D721Med (cell line): ENCODE measurements at regions not wholly inside any gene's neighbourhood (a gene's known extent, or its start where the extent isn't known, plus 50 kb on each side); places are given as distances from the start of the nearest gene placed in this dataset.

Source experiments
- DNase-seq: peaks from one replicate; pipeline ENCODE4 v3.0.0; 2011; ENCODE audit warnings: low spot score; ENCODE audit not compliant: insufficient read length
- FAIRE-seq: peaks from 2 replicates; lab custom pipeline; 2011; peaks lifted over from hg19 to GRCh38; lab: Jason Lieb, UNC
- CTCF ChIP-seq: IDR thresholded peaks from 2 replicates; pipeline ENCODE4 v1.5.1; 2012; ENCODE audit warnings: mild to moderate bottlenecking, control low read depth; ENCODE audit not compliant: insufficient read depth; ENCODE audit errors: missing control alignments

DNA sequence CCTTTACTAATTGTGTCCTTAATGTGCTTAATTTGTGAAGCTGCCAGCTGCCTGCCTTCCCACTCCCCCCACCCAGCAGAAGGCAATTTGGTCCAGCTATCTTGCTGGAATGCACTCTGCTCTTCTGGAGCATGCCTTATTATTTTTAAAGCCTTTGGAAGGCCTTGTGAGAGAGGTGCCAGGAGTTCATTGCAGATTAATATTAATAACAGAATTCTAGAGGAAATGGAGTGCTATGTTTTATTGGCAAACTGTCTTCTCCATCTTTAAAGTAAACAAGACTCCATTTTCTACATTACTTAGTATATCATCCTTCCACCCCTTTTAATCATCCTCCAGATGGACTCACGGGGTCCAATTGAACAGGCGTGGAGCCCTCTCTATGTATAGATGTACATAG lies 50.8 kb upstream of the ZNF32 start:
- no peak for TF ChIP-seq CTCF
- DNase-seq (no peak), FAIRE-seq (no peak)
